A204.1 (cell line): ENCODE measurements at regions not wholly inside any gene's neighbourhood (a gene's known extent, or its start where the extent isn't known, plus 50 kb on each side); places are given as distances from the start of the nearest gene placed in this dataset.
"Not testable (repeated sequence)": the region's sequence is repeated elsewhere in the genome, so short reads cannot be mapped to it uniquely, and the experiment has no call there.

Experiments
- FAIRE-seq: peaks from 2 replicates; lab custom pipeline; 2012; peaks lifted over from hg19 to GRCh38; lab: Jason Lieb, UNC

- FAIRE-seq = no peak
Observed at GRCh38 chr18:64851726-64852125, 702.8 kb upstream of the LINC00305 start.

DNA sequence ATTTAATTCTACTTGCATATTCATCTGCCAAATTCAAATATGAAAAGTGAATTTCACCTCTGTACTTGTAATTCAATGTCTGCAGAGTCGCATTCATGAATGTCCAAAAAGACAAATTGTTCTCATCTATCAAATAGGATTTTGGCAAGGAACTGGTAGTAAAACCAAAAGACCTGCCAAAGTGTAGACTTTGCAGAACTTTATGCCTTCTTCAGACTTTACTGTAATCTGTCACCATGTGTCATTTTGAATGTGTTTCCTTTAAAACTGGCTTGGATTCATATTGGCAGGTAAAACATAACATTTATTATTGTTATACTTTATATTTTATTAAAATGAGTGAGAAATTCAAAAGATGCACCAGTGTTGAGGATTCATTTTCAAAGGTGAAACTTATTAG is 701.9 kb upstream of the LINC00305 start:
- FAIRE-seq = no peak

- no peak for FAIRE-seq
Observed at GRCh38 chr18:64840911-64841701, 692.2 kb upstream of the LINC00305 start.

- FAIRE-seq = no peak
Observed at GRCh38 chr18:64810354-64810753, 661.5 kb upstream of the LINC00305 start.

- FAIRE-seq = no peak
Observed at GRCh38 chr18:64809801-64810200, 660.9 kb upstream of the LINC00305 start.

GRCh38 chr18:64807560-64807959 is 658.7 kb upstream of the LINC00305 start:
- FAIRE-seq = no peak

- FAIRE-seq = no peak
Observed at GRCh38 chr18:64806691-64807090, 657.8 kb upstream of the LINC00305 start.

DNA sequence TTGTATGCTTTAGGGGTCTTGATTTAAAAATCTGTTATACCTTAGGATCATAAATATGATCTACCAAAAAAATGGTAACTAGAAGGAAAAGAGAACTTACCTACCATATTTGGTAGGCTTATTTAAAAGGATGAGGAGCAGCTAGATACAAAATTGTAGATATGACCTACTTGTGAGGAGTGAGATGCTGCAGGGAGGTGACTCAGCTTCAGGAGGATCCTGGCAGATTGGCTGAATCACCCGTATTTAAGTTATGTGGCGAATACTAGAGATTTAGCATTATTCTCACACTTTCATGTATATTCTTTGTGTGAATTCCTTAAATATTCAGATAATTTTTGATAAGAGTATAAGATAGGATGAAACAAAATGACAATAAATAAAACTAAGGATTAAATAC is 657.3 kb upstream of the LINC00305 start:
- no peak for FAIRE-seq

DNA sequence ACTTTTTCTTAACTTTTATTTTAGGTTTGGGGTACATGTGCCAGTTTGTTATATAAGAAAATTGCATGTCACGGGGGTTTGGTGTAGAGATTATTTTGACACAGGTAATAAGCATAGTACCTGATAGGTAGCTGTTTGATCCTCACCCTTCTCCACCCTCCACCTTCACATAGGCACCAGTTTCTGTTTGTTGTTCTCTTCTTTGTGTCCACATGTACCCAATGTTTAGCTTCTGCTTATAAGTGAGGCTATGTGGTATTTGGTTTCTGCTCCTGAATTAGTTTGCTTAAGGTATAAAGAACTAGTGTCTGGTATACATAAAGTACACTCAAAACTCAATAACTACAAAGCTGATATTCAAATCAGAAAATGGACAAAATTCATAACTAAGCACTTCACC is 654.6 kb upstream of the LINC00305 start:
- no peak for FAIRE-seq

DNA sequence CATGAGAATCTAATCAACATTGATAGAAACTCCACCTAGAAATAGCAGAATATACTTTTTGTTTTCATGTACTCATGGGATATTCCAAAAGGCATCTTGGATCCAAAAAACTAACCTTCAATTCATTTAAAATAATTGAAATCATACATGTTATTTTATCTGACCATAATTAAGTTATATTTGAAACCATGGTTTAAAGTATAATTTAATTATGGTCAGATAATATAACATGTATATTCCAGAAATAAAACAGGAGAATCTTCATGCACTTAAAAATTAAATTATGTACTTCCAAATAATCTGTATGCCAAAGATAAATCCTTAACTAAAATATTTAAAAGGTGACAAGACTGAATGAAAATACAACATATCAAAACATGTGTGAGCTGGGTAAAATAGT is 651.3 kb upstream of the LINC00305 start:
- FAIRE-seq = peak; percentile 70

DNA sequence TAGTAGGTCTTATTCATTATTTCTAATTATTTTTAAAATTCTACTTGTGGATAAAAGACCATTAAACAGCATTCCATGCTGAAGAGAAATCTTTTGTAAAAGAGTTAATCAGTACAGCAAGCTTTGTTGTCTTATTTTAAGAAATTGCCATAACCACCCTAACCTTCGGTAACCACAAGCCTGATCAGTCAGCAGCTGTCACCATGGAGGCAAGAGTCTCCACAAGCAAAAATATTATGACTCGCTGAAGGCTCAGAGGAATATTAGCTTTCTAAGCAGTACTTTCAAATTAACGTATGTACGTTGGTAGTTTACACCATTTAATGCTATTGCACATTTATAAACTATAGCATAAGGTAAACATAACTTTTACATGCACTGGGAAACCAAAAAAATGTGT is 650.5 kb upstream of the LINC00305 start:
- no peak for FAIRE-seq

DNA sequence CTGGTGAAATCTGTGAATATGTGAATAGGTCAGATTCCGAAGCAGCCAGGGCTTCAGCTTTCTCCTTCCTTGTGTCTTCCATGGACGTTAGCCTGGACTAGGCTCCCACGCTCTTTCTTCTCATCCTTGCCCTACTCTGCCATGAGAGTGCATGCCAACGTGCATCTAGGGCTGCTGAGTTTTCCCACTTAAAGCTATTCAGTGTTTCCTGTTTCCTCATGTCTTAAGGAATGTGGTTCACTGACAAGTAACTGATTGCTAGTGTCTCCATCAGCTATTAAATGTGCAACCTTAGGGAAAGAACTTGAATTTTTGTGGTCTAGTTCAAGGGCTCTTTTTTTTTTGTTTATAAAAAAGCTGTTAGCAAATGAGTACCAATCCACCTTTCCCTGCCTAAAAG is 642.3 kb upstream of the LINC00305 start:
- FAIRE-seq = no peak

DNA sequence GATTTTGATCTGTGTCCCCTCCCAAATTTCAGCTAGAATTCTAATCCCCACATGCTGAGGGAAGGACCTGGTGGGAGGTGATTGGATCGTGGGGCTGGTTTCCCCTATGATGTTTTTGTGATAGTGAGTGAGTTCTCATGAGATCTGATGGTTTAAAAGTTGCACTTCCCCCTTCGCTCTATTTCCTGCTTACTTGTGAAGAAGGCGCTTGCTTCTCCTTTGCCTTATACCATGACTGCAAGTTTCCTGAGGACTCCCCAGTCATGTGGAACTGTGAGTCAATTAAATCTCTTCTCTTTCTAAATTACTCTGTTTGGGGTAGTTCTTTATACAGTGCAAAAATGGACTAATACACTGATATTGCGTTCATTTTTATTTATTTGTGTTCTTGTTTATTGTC is 636.8 kb upstream of the LINC00305 start:
- no peak for FAIRE-seq

DNA sequence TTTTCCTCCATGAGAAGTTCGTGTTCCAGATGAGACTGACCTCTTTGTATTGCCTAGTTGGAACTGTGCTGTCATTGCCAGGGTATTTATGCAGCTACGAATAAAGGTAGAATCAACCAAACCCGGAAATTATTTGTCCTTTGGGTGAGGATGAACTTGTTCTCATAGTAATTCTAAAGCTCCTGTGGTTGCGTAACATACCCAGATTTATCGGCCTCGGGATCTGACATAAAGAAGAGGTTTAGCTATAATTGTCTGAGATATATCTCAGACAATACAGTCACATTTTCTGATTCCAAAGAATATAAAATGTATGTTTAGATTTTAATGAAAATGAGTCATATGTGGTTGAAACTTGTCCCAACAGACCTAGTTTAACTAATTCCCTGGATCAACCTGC is 628.7 kb upstream of the LINC00305 start:
- FAIRE-seq = no peak

GRCh38 chr18:64765908-64766307 is 617.0 kb upstream of the LINC00305 start:
- FAIRE-seq = no peak

DNA sequence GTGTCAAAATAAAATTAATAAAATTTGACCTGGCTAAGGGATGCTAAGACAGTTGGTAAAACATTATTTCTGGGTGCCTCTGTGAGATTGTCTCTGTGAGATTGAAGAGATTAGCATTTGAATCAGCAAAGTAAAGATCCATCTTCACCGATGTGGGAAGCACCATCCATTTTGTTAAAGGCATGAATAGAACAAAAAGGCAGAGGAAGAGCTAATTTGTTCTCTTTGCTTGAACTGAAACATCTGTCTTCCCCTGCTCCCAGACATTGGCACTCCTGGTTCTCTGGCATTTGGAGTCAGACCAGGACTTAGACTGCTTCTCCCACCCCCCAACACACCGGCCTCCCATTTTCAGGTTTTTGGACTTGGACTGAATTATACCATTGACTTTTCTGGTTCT is 603.8 kb upstream of the LINC00305 start:
- FAIRE-seq = no peak

GRCh38 chr18:64749884-64750283 is 601.0 kb upstream of the LINC00305 start:
- no peak for FAIRE-seq

- FAIRE-seq = no peak
Observed at GRCh38 chr18:64747803-64748202, 598.9 kb upstream of the LINC00305 start.

DNA sequence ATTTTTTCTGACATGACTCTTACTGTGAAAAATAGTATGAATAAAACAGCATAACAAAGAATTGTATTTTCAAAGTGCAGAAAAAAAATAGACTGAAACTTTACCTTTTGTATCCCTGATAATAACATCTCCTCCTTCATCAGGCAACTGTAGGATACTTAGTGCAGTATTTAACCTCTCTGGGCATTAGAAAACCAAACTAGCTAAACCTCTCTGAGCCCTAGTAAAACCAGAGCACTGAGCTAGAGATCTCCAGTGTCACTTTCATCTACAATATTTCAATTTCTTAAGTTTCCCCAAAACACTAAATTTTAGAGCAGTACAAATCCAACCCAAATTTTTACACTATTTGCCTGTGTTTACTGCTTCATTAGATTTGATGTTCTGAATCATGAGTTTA is 594.0 kb upstream of the LINC00305 start:
- FAIRE-seq = no peak

DNA sequence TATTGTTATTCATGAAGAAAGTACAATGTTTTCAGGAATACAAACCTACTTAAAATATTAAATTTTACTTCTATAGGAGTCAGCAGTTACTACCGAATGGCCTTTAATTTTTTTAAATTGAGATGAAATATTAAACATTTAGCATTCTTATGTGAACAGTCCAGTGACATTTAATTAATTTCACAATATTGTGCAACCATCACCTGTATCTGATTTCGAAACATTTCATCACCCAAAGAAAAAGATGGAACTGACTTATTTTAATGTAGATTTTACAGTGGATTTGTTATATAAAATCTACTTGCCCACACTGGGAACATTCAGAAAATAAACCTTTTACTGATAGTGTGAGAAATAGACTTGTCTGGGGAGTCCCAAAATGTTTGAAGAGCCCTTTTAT is 585.2 kb upstream of the LINC00305 start:
- FAIRE-seq = no peak

GRCh38 chr18:64725657-64726056 is 576.8 kb upstream of the LINC00305 start:
- not testable (repeated sequence) for FAIRE-seq

DNA sequence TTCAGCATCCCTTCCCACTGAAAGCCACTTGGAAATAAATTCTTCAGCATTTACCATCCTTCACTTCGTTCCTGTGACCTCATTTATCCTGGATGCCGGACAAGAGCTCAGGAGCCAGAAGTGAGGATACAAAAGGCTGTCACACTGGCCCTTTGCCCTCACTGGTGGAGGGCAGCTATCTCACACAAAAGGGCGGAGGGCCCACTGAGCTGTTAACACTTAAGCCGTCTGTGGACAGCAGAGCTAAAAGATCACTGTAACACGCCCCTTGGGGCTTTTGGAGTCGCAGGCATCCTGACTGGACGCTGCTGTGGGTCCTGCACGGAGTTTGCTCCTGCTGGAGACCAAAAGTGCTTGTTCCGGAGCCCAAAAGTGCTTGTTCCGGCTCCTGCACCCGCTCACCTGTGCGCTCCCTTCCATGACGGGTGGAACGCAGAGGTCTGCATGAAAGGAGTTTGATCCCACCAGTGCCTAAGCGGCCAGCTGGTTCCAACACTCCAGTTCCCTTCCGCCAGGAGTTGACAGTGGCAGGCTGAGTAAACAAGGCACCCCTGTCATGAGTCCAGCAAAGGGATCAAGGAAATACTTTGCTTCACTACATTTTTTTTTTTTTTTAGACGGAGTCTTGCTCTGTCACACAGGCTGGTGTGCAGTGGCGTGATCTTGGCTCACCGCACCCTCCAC is 572.0 kb upstream of the LINC00305 start:
- FAIRE-seq = no peak

- no peak for FAIRE-seq
Observed at GRCh38 chr18:64718808-64719207, 569.9 kb upstream of the LINC00305 start.

DNA sequence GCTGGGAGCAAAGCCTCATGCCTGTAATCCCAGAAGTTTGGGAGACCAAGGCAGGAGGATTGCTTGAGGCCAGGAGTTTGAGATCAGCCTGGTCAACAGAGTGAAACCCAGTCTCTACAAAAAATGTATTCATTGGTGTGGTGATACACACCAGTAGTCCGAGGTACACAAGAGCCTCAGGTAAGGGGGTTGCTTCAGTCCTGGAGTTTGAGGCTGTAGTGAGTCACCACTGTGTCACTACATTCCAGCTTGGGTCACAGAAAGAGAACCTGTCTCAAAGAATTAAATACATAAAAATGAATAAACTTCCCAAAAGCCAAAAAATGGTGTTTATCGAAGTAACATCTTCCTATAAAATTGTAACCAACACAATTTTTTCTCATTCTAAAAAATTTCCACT is 568.1 kb upstream of the LINC00305 start:
- FAIRE-seq = no peak
